SU-DHL-6 (cell line): ENCODE measurements at regions not wholly inside any gene's neighbourhood (a gene's known extent, or its start where the extent isn't known, plus 50 kb on each side); places are given as distances from the start of the nearest gene placed in this dataset.

Source experiments
- H2AFZ ChIP-seq: fragments of 200-600 bp; sonication (generic); 2 replicates; pipeline ENCODE4 v1.6.1; 2014; ENCODE audit warnings: low read depth, mild to moderate bottlenecking, moderate library complexity, mixed read lengths, antibody characterized with exemption, low read length; ENCODE audit not compliant: severe bottlenecking
- H3F3A ChIP-seq: fragments of 200-600 bp; shearing (Covaris generic); 2 replicates; pipeline ENCODE4 v1.6.0; 2016; ENCODE audit warnings: antibody characterized with exemption, mild to moderate bottlenecking; ENCODE audit not compliant: insufficient read depth
- H3K27ac ChIP-seq: fragments of 200-600 bp; sonication (generic); 2 replicates; pipeline ENCODE4 v1.5.1; 2016; ENCODE audit warnings: low read depth, mild to moderate bottlenecking, low read length, moderate library complexity, mixed read lengths
- H3K27me3 ChIP-seq: fragments of 200-600 bp; sonication (generic), shearing (Covaris generic); 2 replicates; pipeline ENCODE4 v1.6.0; 2014; ENCODE audit warnings: mild to moderate bottlenecking, low read length
- H3K36me3 ChIP-seq: fragments of 200-600 bp; sonication (generic); 2 replicates; pipeline ENCODE4 v1.6.1; 2014; ENCODE audit warnings: mild to moderate bottlenecking, low read length, mixed read lengths
- H3K4me2 ChIP-seq: fragments of 300-600, 200-600 bp; shearing (Covaris generic), sonication (generic); 2 replicates; pipeline ENCODE4 v1.6.0; 2014; ENCODE audit warnings: low read length, low read depth, mild to moderate bottlenecking; ENCODE audit not compliant: poor library complexity, severe bottlenecking
- H3K4me3 ChIP-seq: fragments of 200-600 bp; sonication (generic); 2 replicates; pipeline ENCODE4 v1.5.1; 2014; ENCODE audit warnings: antibody characterized with exemption, low read length, mild to moderate bottlenecking, mixed read lengths; ENCODE audit not compliant: insufficient read depth, poor library complexity, severe bottlenecking
- H3K79me2 ChIP-seq: fragments of 200-600 bp; sonication (generic); 2 replicates; pipeline ENCODE4 v1.6.1; 2014; ENCODE audit warnings: mild to moderate bottlenecking, low read length, moderate library complexity; ENCODE audit not compliant: insufficient read depth
- H3K9ac ChIP-seq: fragments of 200-600 bp; sonication (generic); 2 replicates; pipeline ENCODE4 v1.7.0; 2014; ENCODE audit warnings: mild to moderate bottlenecking, low read length
- H3K9me2 ChIP-seq: fragments of 200-600 bp; sonication (generic); replicated peaks from 2 replicates; pipeline ENCODE4 v1.6.1; 2014; ENCODE audit warnings: low read length; ENCODE audit not compliant: insufficient read depth
- H3K9me3 ChIP-seq: fragments of 200-600 bp; sonication (generic); 2 replicates; pipeline ENCODE4 v1.6.1; 2014; ENCODE audit warnings: low read length, mixed read lengths; ENCODE audit not compliant: insufficient read depth
- H4K20me1 ChIP-seq: fragments of 200-600 bp; sonication (generic); 2 replicates; pipeline ENCODE4 v1.6.1; 2014; ENCODE audit warnings: low read depth, mild to moderate bottlenecking, antibody characterized with exemption, low read length, moderate library complexity, mixed read lengths
- CTCF ChIP-seq: fragments of 200-600 bp; sonication (generic); IDR thresholded peaks from one replicate; pipeline ENCODE4 v1.5.1; 2017; ENCODE audit warnings: antibody characterized with exemption, mild to moderate bottlenecking, low read length, moderate library complexity; ENCODE audit not compliant: insufficient read depth, poor library complexity, severe bottlenecking
- EZH2phosphoT487 ChIP-seq: fragments of 200-600 bp; sonication (generic), shearing (Covaris generic); conservative IDR thresholded peaks from 2 replicates; pipeline ENCODE4 v1.6.1; 2018; ENCODE audit warnings: mild to moderate bottlenecking, antibody characterized with exemption, low read length, moderate library complexity, mixed read lengths

GRCh38 chr5:18181575-18181974, 547.3 kb downstream of the TAF11L14 start:
- Histone ChIP-seq H3F3A (no peaks in the 10 kb centered on the region), H3K9me2 (no peaks in the 10 kb centered on the region), H3K4me3 (no peak overlapping the region), H2AFZ (no peak overlapping the region), H4K20me1 (no peaks in the 10 kb centered on the region), H3K36me3 (no peaks in the 10 kb centered on the region), H3K79me2 (no peaks in the 10 kb centered on the region), H3K4me2 (no peak overlapping the region), H3K9ac (no peak overlapping the region), H3K27ac (no peak overlapping the region), H3K27me3 (no peaks in the 10 kb centered on the region), H3K9me3 (no peaks in the 10 kb centered on the region)
- TF ChIP-seq CTCF (no peak), EZH2phosphoT487 (no peak)

- H3K9me3 ChIP-seq: peaks cover 22% of the 10 kb centered on the region; the same call in 1 of the 2 replicates
- H3K79me2 ChIP-seq: no peaks in the 10 kb centered on the region
- no peak overlapping the region for H3K4me3 ChIP-seq
- no peaks in the 10 kb centered on the region for H3K27me3 ChIP-seq
- no peaks in the 10 kb centered on the region for H3K9me2 ChIP-seq
- TF ChIP-seq EZH2phosphoT487: no peak
- no peak for TF ChIP-seq CTCF
- no peak overlapping the region for H3K4me2 ChIP-seq
- no peaks in the 10 kb centered on the region for H4K20me1 ChIP-seq
- H3K9ac ChIP-seq: no peak overlapping the region
- H3F3A ChIP-seq: no peaks in the 10 kb centered on the region
- H2AFZ ChIP-seq: peak overlapping the region; percentile 24
- no peak overlapping the region for H3K27ac ChIP-seq
- H3K36me3 ChIP-seq: no peaks in the 10 kb centered on the region
Observed at GRCh38 chr5:18195910-18196309, 561.6 kb downstream of the TAF11L14 start.

- H3K9me3 ChIP-seq: peaks cover 22% of the 10 kb centered on the region; the same call in 1 of the 2 replicates
- H2AFZ ChIP-seq: no peak overlapping the region
- H3K9ac ChIP-seq: no peak overlapping the region
- H3K27ac ChIP-seq: no peak overlapping the region
- H4K20me1 ChIP-seq: no peaks in the 10 kb centered on the region
- H3K4me2 ChIP-seq: no peak overlapping the region
- TF ChIP-seq EZH2phosphoT487 (no peak), CTCF (no peak)
- H3K79me2 ChIP-seq: no peaks in the 10 kb centered on the region
- no peak overlapping the region for H3K4me3 ChIP-seq
- no peaks in the 10 kb centered on the region for H3K9me2 ChIP-seq
- no peaks in the 10 kb centered on the region for H3K27me3 ChIP-seq
- no peaks in the 10 kb centered on the region for H3F3A ChIP-seq
- H3K36me3 ChIP-seq: no peaks in the 10 kb centered on the region
Observed at GRCh38 chr5:18197734-18198133, 563.5 kb downstream of the TAF11L14 start.

- Histone ChIP-seq H3K27ac (no peak overlapping the region), H2AFZ (no peak overlapping the region), H3K27me3 (no peaks in the 10 kb centered on the region), H3K36me3 (no peaks in the 10 kb centered on the region), H3K9me2 (no peaks in the 10 kb centered on the region), H3K4me2 (no peak overlapping the region), H3K9ac (no peak overlapping the region), H3K79me2 (no peaks in the 10 kb centered on the region), H3F3A (no peaks in the 10 kb centered on the region), H3K4me3 (no peak overlapping the region), H4K20me1 (no peaks in the 10 kb centered on the region), H3K9me3 (peaks cover 16% of the 10 kb centered on the region; the same call in 1 of the 2 replicates)
- no peak for TF ChIP-seq EZH2phosphoT487
- no peak for TF ChIP-seq CTCF
Observed at GRCh38 chr5:18202164-18202563, 567.9 kb downstream of the TAF11L14 start.
